Islet precursor cell (in vitro differentiated cells): ENCODE measurements at regions not wholly inside any gene's neighbourhood (a gene's known extent, or its start where the extent isn't known, plus 50 kb on each side); places are given as distances from the start of the nearest gene placed in this dataset.

Source experiments
- DNase-seq: peaks from one replicate; pipeline ENCODE4 v3.0.0-alpha.2; 2018

DNA sequence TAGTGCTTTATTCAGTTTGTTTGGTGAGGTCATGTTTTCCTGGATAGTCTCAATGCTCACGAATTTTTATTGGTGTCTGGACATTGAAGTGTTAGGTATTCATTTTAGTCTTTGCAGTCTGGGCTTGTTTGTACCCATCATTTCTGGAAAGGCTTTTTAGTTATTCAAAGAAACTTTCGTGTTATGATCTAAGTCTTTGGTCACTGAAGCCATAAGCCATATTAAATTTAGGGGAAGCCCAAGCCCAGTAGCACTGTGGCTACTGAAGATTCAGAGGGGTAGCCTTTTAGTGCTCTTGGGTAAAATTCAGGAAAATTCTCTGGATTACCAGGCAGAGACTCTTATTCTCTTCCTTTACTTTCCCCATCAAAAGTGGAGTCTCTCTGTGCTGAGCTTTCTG lies 56.2 kb upstream of the PEX5L start:
- DNase-seq: no peak

DNA sequence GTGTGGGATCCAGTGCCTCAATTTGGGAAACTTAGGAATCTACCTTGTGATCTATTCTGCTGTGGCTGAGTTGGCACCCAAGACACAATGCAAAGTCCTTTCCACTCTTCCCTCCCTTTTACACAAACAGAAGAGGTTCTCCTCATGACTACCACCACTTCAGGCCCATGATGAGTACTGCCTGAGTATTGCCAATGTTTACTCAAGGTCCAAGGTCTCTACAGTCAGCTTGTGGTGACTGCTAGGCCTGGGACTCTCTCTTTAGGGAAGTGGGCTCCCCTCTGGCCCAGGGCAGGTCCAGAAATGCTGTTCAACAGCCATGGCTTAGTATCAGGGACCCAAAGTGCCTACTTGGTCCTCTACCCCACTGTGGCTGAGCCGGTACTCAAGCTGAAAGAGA lies 56.8 kb upstream of the PEX5L start:
- no peak for DNase-seq

DNA sequence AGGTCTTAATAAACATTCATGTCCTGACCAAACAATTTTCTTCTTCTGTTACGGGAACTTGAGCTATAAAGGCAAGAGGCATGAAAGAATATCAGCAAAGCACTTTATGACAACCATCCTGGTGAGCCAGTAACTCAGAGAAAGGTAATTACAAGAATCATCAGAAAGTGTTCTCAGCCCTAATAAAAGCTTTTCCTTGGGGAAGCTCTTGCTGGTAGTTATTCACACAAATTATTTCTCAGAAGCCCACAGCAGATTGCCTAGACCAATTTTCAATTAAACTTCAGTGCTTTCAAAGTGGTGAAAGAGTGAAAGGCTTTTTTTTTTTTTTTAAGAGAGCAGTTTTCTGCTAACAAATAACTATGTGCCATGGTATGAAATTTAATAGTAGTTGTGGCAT lies 60.9 kb upstream of the PEX5L start:
- DNase-seq: no peak

DNA sequence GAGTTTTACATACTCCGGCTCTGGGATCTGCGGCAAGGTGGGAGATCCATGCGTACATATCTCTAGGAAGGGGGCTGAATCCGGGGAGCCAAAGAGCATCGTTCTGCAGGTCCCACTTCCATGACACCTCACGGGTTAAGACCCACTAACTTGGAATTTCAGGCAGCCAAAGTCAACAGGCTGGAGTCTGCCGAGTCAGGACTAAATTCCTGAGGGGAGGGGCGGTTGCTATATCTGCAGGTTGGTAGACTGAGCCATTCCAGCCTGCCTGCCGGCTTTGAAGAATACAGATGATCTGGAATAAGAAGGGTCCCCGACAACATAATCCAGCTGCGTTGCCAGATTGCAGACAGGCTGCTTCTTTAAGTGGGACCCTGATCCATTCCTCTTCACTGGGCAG lies 65.4 kb upstream of the PEX5L start:
- DNase-seq: peak; percentile 85

DNA sequence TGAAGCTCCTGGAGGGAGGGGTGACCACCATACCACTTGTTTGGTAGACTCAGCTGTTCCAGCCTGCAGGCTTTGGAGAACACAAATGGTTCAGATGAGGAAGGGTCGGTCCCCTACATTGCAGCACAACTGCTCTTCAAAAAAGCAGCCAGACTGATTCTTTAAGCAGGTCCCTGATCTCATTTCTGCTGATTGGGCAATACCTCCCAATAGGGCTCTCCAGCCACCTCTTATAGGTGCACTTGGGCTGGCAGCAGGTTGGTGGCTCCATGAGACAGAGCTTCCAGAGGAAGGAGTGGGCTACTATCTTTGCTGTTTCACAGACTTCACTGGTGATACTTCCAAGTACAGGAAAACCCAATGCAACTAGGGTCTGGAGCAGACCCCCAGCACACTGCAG lies 65.9 kb upstream of the PEX5L start:
- DNase-seq: no peak

DNA sequence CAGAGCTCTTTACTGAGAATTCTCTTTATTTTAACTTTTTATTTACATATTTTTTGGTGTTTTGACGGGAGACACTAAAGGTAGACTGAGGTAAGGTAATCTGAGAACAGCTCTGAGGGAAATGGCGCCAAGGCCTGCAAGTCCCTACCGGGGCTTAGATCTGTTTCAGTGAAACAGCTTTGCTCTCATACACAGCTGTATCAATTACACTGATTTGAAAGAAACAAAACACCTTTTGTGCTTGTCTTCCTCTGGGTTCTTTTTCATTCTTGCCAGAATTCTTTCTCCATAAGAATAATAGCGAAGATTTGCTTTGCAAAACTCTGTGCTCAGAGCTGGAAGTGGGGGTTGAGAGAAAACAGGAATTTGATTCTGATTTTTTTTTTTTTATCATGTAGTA lies 79.5 kb upstream of the PEX5L start:
- no peak for DNase-seq

DNA sequence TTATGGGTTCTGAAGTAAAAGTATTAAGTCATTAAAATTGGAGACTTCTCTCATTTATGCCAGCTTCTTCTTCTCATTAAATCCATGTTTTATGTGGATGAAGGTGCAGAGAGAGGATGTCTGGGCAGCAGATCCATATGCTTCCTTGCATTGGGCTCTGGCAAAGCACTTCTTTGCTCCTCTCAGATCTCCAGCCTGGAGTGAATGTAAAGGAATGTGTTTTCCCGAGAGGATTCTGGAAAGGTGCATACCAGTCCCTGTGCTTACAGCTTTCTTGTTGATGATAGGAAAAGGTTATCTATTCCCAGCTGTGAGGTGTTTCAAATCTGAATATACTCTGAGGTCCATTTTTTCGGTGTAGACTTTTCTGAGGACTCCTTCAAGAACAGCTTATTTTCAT lies 79.9 kb upstream of the PEX5L start:
- peak; percentile 51 for DNase-seq

DNA sequence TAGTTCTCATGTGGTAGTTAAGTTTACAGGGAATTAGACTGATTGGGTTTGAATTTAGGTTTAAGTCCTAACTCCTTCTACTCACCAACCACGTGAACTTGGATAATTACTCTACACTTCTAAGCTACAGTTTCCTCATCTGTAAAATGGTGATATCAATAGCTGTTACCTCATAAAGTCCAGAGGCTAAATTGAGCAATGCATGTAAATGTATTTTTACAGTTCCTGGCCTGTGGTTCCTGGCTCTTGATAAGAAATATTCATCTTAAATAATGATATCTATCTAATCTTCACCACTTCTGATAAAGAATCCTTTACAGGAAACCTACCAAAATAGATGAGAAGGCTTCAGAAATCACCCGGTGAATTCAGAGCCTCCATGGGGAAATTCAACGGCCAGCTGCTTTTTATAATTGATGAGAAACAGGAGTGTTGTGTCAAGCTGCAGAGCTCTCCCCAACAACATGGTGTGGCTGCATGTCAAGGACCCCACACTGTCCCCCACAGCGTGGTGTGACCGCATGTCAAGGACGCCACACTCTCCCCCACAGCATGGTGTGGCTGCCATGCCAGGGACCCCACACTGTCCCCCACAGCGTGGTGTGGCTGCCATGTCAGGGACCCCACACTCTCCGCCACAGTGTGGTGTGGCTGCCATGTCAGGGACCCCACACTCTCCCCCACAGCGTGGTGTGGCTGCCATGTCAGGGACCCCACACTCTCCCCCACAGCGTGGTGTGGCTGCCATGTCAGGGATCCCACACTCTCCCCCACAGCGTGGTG lies 80.8 kb upstream of the PEX5L start:
- no peak for DNase-seq

DNA sequence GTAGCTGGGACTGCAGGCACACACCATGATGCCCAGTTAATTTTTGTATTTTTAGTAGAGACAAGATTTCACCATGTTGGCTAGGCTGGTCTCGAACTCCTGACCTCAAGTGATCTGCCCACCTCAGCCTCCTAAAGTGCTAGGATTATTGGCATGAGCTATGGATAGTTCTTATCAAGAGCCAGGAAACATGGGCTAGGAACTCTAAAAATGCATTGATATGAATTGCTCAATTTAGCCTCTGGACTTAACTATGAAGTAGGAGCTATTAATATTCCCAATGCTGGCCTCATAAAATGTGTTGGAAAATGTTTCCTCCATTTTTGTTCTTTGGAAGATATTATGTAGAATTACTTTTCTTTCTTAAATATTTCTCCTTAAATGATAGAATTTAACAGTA lies 82.8 kb upstream of the PEX5L start:
- DNase-seq: no peak

DNA sequence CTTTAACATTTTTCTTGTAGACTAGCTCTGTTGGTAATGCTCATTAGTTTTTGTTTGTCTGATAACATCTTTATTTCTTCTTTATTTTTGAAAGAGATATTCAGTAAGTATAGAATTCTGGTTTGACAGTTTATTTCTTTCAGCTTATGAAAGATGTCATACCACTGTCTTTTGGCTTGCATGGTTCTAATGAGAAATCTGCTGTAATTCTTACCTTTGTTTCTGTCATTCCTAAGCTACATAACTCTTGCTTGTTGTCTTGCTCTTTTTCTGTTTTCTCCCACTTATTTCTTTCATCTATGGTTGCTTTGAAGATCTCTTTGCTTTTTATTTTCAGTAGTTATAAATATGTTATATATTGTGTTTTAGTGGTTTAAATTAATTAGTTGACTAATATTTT lies 87.2 kb upstream of the PEX5L start:
- DNase-seq: no peak

DNA sequence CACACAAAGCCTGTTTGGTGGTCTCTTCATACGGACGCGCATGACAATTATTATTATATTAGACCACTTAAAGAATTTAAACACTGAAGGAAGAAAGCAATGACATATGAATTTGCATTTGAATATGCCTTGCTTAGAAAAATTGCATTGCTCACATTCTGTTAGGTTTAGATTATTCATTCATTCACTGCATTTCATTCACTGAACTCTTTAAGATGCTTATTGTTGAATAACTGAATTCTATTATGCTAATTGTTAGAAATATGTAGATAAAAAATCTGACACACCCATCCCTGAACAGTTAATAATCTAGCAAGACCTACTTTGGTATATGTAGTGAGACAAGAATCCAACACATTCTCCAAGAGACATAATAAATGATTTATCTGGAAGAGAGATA lies 94.4 kb upstream of the PEX5L start:
- DNase-seq: no peak

DNA sequence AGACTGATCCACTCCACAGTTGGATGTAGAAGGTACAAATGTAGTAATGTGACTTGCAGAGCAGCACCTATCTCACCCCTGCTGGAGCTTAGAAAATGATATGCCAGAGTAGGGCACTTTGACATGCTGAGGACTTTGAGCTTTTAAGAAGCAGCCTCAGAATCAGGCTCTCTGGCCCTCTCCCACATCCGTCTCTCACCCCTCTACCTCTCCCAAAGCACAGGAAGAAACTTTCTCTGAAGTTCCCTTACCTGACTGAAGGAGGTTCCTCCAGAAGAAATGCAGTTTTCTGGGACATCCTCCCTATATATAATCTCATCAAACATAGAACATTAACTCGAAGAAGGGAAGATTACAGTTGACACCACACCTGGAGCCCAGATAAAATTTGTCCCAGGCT lies 98.4 kb upstream of the PEX5L start:
- no peak for DNase-seq

DNA sequence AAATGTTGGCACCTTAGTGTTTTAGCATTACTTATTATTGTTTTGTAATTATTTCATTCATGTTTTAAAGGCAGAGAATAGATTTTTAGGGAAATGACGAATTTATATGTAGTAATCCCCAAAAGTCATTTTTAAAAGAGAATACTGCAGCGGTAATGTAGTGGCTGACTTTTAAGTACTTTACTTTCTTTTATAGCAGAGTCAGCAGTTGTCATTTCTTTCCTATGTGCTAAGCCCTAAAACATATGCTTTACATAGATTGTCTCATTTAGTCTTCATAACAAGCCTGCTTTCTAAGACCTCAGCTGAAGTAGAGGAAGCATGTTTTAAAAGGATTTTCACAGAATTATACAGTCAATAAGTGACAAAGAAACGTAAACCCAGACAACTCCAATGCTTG lies 102.1 kb upstream of the PEX5L start:
- no peak for DNase-seq

DNA sequence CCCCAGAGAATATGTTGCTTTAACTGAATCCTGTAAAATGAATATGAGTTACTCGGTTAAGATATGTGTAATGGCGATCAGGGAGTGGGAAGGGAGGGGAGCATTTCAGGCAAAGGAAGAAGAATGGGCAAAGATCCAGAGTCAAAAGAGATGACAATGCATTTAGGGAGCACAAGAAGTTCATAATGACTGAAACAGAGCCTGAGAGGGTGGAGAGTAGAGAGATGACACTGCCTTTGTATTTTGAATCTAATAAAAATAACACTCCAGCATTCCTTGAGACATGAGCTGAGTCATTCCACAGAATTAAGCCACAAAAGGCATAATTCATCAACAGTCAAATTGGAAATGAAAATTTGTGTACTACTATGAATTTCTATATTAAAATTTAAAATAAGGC lies 105.3 kb upstream of the PEX5L start:
- no peak for DNase-seq

DNA sequence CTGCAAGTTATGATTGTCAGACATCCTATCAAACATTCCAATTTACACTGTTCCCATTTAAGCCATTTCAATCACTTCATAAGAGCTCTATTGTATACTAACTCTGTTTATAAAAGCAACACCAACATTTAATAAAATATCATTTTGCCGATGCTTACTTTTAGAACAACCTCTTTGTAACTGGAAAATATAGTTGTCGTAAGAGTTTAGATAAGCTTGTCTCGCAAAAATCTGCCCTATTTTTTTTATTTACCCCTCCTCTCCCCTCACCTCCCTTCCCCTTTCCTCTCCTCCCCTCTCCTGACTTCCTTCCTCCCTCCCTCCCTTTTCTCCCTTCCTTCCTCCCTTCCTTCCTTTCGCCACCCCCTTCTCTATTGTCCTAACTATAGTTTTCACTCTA lies 105.7 kb upstream of the PEX5L start:
- no peak for DNase-seq

DNA sequence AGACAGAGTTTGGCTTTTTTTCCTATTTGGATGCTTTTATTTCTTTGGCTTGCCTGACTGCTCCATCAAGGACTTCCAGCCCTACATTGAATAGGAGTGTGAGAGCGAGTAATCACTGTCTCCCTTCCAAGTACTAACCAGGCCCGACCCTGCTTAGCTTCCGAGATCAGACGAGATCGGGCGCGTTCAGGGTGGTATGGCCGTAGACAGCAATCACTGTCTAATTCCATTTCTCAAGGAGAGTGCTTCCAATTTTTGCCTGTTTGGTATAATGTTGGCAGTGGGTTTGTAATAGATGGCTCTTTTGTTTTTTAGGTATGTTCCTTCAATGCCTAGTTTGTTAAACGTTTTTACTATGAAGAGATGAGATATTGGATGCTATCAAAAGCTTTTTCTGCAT lies 125.0 kb upstream of the PEX5L start:
- no peak for DNase-seq

DNA sequence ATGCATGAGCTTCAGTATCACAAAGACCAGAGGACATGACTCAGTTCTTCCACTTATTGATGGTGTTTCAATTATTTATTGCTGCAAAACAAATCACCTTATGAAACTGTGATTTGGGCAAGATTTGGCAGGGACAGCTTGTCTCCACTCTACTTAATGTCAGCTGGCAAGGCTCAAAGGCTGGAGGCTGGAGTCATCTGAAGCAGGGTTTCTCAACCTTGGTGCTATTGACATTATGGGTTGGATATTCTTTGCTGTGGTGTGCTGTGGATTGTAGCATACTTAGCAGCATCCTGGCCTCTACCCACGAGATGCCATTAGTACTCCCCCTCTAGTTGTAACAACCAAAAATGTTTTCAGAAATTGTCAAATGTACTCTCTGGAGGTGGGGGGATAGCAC lies 138.8 kb upstream of the PEX5L start:
- DNase-seq: no peak

DNA sequence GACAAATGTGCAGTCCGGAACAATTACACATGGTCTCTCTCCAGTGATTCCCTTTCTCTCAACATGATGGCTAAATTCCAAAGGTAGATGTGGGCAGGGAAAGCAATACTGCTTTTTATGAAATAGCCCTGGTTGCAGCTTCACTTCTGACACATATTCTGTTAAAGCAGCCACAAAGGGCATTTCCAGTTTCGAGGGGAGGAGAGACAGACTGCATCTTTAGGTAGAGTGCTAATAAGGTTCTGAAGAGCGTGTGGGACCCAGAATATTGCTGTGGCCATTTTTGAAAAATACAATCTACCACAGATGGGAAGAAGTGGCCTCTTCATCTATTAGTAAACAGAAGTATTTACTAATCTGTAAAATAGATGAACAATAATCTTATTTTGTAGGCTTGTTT lies 139.3 kb upstream of the PEX5L start:
- no peak for DNase-seq

DNA sequence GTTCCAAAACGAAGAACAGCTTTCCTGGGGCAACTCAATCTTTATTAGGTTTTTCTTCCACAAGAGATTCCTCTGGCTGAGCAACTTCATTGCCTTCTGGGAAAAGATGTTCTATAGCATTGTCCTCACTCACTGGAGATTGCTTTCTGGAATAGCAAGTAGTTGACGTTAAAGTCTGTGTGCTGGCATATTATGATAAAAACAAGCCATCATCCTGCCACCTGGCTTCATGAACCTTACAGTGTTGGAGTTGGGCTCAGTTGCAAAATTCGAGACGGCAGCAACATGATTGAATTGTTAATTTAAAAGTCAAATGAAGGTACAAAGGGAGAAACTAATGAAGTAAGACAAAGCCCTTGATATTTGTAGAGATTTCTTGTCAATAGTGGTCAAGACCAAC lies 140.5 kb upstream of the PEX5L start:
- DNase-seq: no peak

DNA sequence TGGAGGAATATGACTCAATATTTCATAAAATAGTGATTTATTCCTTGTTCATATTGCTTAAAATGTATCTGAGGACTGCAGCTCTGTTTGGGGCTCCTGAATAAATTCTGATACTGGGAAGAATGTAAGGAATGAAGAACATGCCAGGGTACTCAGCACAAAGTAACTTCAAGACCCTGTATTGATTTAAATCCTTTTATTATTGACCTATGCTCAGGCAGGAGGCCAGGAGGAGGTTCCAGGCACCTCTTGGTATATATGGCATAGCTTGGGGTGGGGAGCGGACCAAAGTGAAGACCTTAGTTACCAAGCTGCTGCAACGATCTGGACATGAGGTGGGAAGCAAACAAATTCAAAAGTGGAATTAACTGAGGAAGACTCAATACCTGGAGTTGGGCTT lies 142.8 kb upstream of the PEX5L start:
- no peak for DNase-seq

DNA sequence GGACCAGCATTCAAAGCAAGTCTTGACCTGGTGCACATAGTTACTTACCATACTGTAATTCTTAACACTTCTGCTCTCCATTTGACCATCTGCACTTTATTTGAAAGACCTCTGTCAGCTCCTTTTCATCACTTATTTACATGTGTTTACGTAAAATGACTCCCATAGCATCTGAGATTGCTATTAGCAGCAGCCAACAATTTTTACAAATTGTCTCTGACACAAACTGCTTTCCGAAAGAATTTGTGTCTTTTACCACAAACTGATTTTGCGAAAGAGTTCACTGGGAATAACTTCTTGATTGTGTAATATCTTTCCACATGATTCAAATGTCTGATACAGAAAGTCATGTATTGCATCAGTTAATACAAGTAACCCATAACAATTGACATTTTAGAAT lies 144.1 kb upstream of the PEX5L start:
- no peak for DNase-seq

DNA sequence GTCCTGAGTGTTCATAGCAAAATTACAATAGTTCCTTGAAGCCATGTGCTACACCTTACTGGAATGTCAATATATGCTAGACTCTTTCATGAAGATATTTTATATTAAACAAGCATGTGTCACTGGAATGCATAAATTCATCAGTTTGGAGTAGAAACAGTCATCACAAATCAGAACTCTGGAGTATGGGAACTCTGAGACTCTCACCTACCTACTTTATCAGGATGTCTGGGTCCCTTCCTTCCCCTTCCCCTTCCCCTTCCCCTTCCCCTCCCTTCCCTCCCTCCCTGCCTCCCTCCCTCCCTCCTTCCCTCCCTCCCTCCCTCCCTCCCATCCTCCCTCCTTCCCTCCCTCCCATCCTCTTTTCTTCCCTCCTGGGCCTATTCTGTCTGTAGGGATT lies 144.7 kb upstream of the PEX5L start:
- no peak for DNase-seq

DNA sequence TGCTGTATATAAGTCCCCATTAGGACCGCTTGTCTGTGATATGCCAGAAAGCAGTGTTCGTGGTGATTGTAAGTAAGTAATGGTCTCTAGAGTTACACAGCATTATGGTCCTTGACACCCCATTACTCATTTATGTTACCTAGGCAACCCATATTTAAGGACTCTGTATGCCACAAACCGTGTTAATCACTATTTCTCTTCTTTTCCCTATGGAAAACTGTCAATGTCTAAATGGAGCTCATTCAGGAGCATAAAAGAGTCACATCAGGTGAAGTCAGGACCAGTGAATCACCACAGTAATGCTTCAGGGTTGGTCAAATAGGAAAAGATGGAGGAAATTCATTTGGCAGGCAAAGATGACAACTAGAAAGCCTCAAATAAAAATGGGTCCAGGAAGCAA lies 146.6 kb upstream of the PEX5L start:
- DNase-seq: no peak

DNA sequence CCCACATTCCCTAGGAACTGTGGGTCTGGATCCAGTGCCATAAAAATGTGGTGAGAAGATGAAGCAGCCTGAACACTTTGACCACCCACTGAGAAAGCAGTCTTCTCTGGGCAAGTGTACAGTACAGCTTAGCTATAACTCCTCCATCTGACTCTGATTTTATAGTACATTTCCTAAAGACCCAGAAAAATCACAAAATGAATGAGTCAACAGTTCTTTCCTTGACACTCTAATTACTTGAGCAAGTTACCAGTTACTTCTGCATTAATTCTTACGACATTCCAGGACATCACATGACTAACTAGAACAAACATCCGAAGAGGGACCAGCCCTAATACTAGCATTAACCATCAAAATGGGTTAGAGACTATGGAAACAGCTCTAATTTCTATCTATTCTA lies 148.1 kb upstream of the PEX5L start:
- DNase-seq: no peak

DNA sequence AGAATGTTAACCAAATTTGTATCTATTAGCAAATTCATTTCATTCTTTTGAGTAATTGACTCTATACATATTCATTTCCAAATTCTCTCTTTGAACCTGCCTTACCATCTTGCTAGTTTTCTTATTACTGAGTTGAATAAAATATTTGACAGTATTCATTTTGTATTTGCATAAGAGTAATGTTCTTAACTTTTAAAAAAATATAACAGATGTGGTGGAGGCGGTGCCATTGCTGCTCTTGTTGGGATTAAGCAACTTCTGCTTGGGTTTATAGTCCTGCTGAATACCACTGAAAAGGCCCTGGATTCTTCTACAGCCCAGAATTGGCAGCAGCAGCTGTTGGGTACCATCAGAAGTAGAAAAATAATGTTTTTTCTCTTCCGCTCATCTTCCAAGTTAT lies 148.9 kb upstream of the PEX5L start:
- DNase-seq: no peak
